Liver (tissue), 8 donors: ENCODE measurements at regions not wholly inside any gene's neighbourhood (a gene's known extent, or its start where the extent isn't known, plus 50 kb on each side); places are given as distances from the start of the nearest gene placed in this dataset.
A peak's percentile ranks its signal among the peaks of the same experiment; 100 is the strongest.

Source experiments
- DNase-seq: peaks from one replicate; pipeline ENCODE4 v3.0.0-alpha.2; 2017; ENCODE audit warnings: low spot score
- H3K27ac ChIP-seq, 2 donors: one replicate each; pipeline ENCODE4 v1.7.0; 2013; ENCODE audit warnings: inconsistent platforms in 2 of 2, low read length in 2 of 2, control low read depth in 1 of 2, low read depth in 1 of 2, mild to moderate bottlenecking in 1 of 2
- H3K27me3 ChIP-seq, 4 donors: one replicate each; pipeline versions ENCODE4 v1.6.1 to v1.7.0; 2013; ENCODE audit warnings: low read length in 3 of 4, inconsistent platforms in 1 of 4, mild to moderate bottlenecking in 1 of 4, moderate library complexity in 1 of 4; ENCODE audit not compliant: control insufficient read depth in 4 of 4, insufficient read depth in 4 of 4
- H3K36me3 ChIP-seq, 4 donors: one replicate each; pipeline versions ENCODE4 v1.6.1 to v1.7.0; 2013; ENCODE audit warnings: low read length in 3 of 4, mild to moderate bottlenecking in 3 of 4, low read depth in 1 of 4, moderate library complexity in 1 of 4; ENCODE audit not compliant: control insufficient read depth in 4 of 4, insufficient read depth in 3 of 4
- H3K4me1 ChIP-seq, 4 donors: one replicate each; pipeline versions ENCODE4 v1.6.1 to v1.7.0; 2013; ENCODE audit warnings: low read length in 3 of 4, mild to moderate bottlenecking in 3 of 4, moderate library complexity in 1 of 4; ENCODE audit not compliant: control insufficient read depth in 4 of 4, insufficient read depth in 4 of 4
- H3K4me3 ChIP-seq, 3 donors: one replicate each; pipeline versions ENCODE4 v1.6.1 to v1.7.0; 2013; ENCODE audit warnings: low read length in 3 of 3, control low read depth in 1 of 3, low read depth in 1 of 3, mild to moderate bottlenecking in 1 of 3
- H3K9ac ChIP-seq, 2 donors: one replicate each; pipeline ENCODE4 v1.7.0; 2013; ENCODE audit warnings: low read length in 2 of 2, mild to moderate bottlenecking in 2 of 2, moderate library complexity in 2 of 2, control low read depth in 1 of 2, low read depth in 1 of 2
- H3K9me3 ChIP-seq, 4 donors: one replicate each; pipeline versions ENCODE4 v1.6.1 to v1.7.0; 2013; ENCODE audit warnings: low read length in 3 of 4; ENCODE audit not compliant: control insufficient read depth in 4 of 4
- ATF3 ChIP-seq: IDR thresholded peaks from 2 replicates; pipeline ENCODE4 v1.6.1; 2016; ENCODE audit warnings: antibody characterized with exemption
- FOXA1 ChIP-seq: IDR thresholded peaks from 2 replicates; pipeline ENCODE4 v1.6.1; 2016; ENCODE audit warnings: antibody characterized with exemption
- FOXA2 ChIP-seq: IDR thresholded peaks from 2 replicates; pipeline ENCODE4 v1.6.1; 2016; ENCODE audit warnings: antibody characterized with exemption
- GABPA ChIP-seq, 2 donors: IDR thresholded peaks in 1 of 2; conservative IDR thresholded peaks in 1 of 2; 2 replicates each; pipeline ENCODE4 v1.6.1; 2016; ENCODE audit warnings: antibody characterized with exemption in 2 of 2, mild to moderate bottlenecking in 1 of 2, moderate library complexity in 1 of 2
- JUND ChIP-seq, 2 donors: IDR thresholded peaks; 2 replicates each; pipeline ENCODE4 v1.6.1; 2016; ENCODE audit warnings: antibody characterized with exemption in 2 of 2
- RAD21 ChIP-seq, 2 donors: IDR thresholded peaks; 2 replicates each; pipeline ENCODE4 v1.6.1; 2016; ENCODE audit warnings: antibody characterized with exemption in 2 of 2, mild to moderate bottlenecking in 2 of 2
- REST ChIP-seq: IDR thresholded peaks from 2 replicates; pipeline ENCODE4 v1.6.1; 2016; ENCODE audit warnings: antibody characterized with exemption, mild to moderate bottlenecking
- SP1 ChIP-seq: IDR thresholded peaks from 2 replicates; pipeline ENCODE4 v1.6.1; 2018; ENCODE audit warnings: antibody characterized with exemption, mild to moderate bottlenecking
- TAF1 ChIP-seq: conservative IDR thresholded peaks from 2 replicates; pipeline ENCODE4 v1.6.1; 2016; ENCODE audit warnings: antibody characterized with exemption, mild to moderate bottlenecking
- YY1 ChIP-seq: IDR thresholded peaks from 2 replicates; pipeline ENCODE4 v1.6.1; 2016; ENCODE audit warnings: antibody characterized with exemption, mild to moderate bottlenecking
- WGBS: extraction: QIAGEN DNeasy Blood & Tissue Kit; methylation state at CpG from one replicate; pipeline ENCODE4 v1.1.7; 2013; 5-methylcytosine and 5-hydroxymethylcytosine counted together
- TF ChIP-seq, protein P1 (sequence below): fragments of 150-350 bp; IDR thresholded peaks from 2 replicates; pipeline ENCODE4 v1.5.1; 2017; ENCODE audit warnings: improper control_type of control experiment, low read depth, low read length; ENCODE audit not compliant: missing input control
- donor health status: healthy.
- donor health status: healthy.
- donor health status: healthy.
- donor health status: healthy.
- donor health status: healthy.

- Histone ChIP-seq H3K27ac (no peak overlapping the region), H3K4me3 (no peak overlapping the region), H3K36me3 (no peaks in the 10 kb centered on the region), H3K9me3 (no peaks in the 10 kb centered on the region), H3K27me3 (no peaks in the 10 kb centered on the region), H3K4me1 (no peaks in the 10 kb centered on the region), H3K9ac (no peak overlapping the region)
- DNase-seq: no peak
- 68% methylated on average over 3 of the region's 3 CpGs for WGBS
- TF ChIP-seq RAD21 (IDR thresholded peaks at IDR 0.05): peak; percentile 30 to 44
- TF ChIP-seq YY1: no peak
- no peak for TF ChIP-seq FOXA1
These were observed 103.5 kb downstream of the LBH start for GRCh38 chr2:30334762-30335363.

DNA sequence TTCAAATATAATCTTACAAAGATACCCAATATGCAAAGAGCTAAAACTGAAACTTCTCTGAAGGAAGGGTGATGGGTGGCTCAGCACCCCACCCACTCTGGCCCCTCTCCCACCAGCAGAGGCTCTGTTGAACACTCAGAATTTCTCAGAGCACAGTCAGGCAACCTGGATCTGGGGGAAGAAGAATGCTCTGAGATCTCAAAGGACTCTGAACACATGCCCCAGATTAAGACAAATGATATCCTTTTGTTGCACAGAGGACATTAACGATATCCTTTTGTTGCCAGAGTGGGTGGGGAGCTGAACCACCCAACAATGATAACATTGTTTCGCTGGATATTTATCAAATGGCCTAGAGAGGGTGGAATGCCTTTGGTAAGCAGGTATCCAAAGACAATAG is 104.8 kb downstream of the LBH start:
- Histone ChIP-seq H3K27ac (no peak overlapping the region), H3K9ac (no peak overlapping the region), H3K27me3 (no peaks in the 10 kb centered on the region), H3K36me3 (no peaks in the 10 kb centered on the region), H3K4me3 (no peak overlapping the region), H3K4me1 (no peaks in the 10 kb centered on the region), H3K9me3 (no peaks in the 10 kb centered on the region)
- no peak for DNase-seq
- 49% methylated on average over 2 of the region's 2 CpGs for WGBS
- no peak for TF ChIP-seq GABPA (IDR thresholded peaks at IDR 0.05 in 1 of 2, conservative IDR thresholded peaks at IDR 0.05 in 1 of 2)

- TF ChIP-seq FOXA2 (no peak), TAF1 (no peak), RAD21 (IDR thresholded peaks at IDR 0.05) (no peak), FOXA1 (no peak), JUND (IDR thresholded peaks at IDR 0.05) (no peak), GABPA (IDR thresholded peaks at IDR 0.05 in 1 of 2, conservative IDR thresholded peaks at IDR 0.05 in 1 of 2) (no peak), ATF3 (no peak), SP1 (no peak), YY1 (no peak), REST (no peak)
- TF ChIP-seq, protein P1, sequence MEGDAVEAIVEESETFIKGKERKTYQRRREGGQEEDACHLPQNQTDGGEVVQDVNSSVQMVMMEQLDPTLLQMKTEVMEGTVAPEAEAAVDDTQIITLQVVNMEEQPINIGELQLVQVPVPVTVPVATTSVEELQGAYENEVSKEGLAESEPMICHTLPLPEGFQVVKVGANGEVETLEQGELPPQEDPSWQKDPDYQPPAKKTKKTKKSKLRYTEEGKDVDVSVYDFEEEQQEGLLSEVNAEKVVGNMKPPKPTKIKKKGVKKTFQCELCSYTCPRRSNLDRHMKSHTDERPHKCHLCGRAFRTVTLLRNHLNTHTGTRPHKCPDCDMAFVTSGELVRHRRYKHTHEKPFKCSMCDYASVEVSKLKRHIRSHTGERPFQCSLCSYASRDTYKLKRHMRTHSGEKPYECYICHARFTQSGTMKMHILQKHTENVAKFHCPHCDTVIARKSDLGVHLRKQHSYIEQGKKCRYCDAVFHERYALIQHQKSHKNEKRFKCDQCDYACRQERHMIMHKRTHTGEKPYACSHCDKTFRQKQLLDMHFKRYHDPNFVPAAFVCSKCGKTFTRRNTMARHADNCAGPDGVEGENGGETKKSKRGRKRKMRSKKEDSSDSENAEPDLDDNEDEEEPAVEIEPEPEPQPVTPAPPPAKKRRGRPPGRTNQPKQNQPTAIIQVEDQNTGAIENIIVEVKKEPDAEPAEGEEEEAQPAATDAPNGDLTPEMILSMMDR: no peak
- H3K27ac ChIP-seq: peak overlapping the region in 1 of 2 donors; percentile 47
- no peak overlapping the region for H3K9ac ChIP-seq
- no peaks in the 10 kb centered on the region for H3K27me3 ChIP-seq
- H3K4me1 ChIP-seq: no peaks in the 10 kb centered on the region
- no peak overlapping the region for H3K4me3 ChIP-seq
- H3K9me3 ChIP-seq: no peaks in the 10 kb centered on the region
- H3K36me3 ChIP-seq: no peaks in the 10 kb centered on the region
- WGBS: 81% methylated on average over 16 of the region's 16 CpGs
- no peak for DNase-seq
These were observed 105.9 kb downstream of the LBH start for GRCh38 chr2:30336978-30337841.
